ENCODE measurements at regions not wholly inside any gene's neighbourhood (a gene's known extent, or its start where the extent isn't known, plus 50 kb on each side); places are given as distances from the start of the nearest gene placed in this dataset.

- H3K9me3 ChIP-seq (ENCODE audit: insufficient read depth, low read depth, low read length), result no peaks in the 10 kb centered on the region
Measured at GRCh38 chr1:193498088-193498655, 311.8 kb upstream of the B3GALT2 start.

GRCh38 chr1:193494368-193494767, 308.0 kb upstream of the B3GALT2 start:
- no peaks in the 10 kb centered on the region for H3K27me3 ChIP-seq (ENCODE audit: insufficient read depth, low read length)
- no peak overlapping the region for H3K4me3 ChIP-seq (ENCODE audit: low read length)
- no peak overlapping the region for H3K27ac ChIP-seq (ENCODE audit: low read length)
- H3K4me1 ChIP-seq (ENCODE audit: insufficient read depth, low read length), result no peaks in the 10 kb centered on the region
- H3K9me3 ChIP-seq (ENCODE audit: insufficient read depth, low read depth, low read length), result no peaks in the 10 kb centered on the region
- H3K9ac ChIP-seq (ENCODE audit: low read depth, low read length), result no peak overlapping the region
- H3K36me3 ChIP-seq (ENCODE audit: insufficient read depth, low read depth, low read length), result no peaks in the 10 kb centered on the region

More at GRCh38 chr1:193498088-193498655, 311.8 kb upstream of the B3GALT2 start:
- Histone ChIP-seq H3K27me3 (ENCODE audit: insufficient read depth, low read length) (no peaks in the 10 kb centered on the region), H3K9ac (ENCODE audit: low read depth, low read length) (no peak overlapping the region), H3K36me3 (ENCODE audit: insufficient read depth, low read depth, low read length) (no peaks in the 10 kb centered on the region), H3K27ac (ENCODE audit: low read length) (no peak overlapping the region), H3K4me3 (ENCODE audit: low read length) (no peak overlapping the region), H3K4me1 (ENCODE audit: insufficient read depth, low read length) (no peaks in the 10 kb centered on the region)

- no peak overlapping the region for H3K9ac ChIP-seq (ENCODE audit: low read depth, low read length)
- H3K27ac ChIP-seq (ENCODE audit: low read length), result no peak overlapping the region
- H3K9me3 ChIP-seq (ENCODE audit: insufficient read depth, low read depth, low read length), result no peaks in the 10 kb centered on the region
- no peaks in the 10 kb centered on the region for H3K27me3 ChIP-seq (ENCODE audit: insufficient read depth, low read length)
- no peaks in the 10 kb centered on the region for H3K36me3 ChIP-seq (ENCODE audit: insufficient read depth, low read depth, low read length)
- H3K4me3 ChIP-seq (ENCODE audit: low read length), result no peak overlapping the region
- H3K4me1 ChIP-seq (ENCODE audit: insufficient read depth, low read length), result no peaks in the 10 kb centered on the region
Measured at GRCh38 chr1:193489191-193489590, 302.8 kb upstream of the B3GALT2 start.

- H3K4me1 ChIP-seq (ENCODE audit: insufficient read depth, low read length), result no peaks in the 10 kb centered on the region
- H3K4me3 ChIP-seq (ENCODE audit: low read length), result no peak overlapping the region
- no peaks in the 10 kb centered on the region for H3K9me3 ChIP-seq (ENCODE audit: insufficient read depth, low read depth, low read length)
- no peaks in the 10 kb centered on the region for H3K36me3 ChIP-seq (ENCODE audit: insufficient read depth, low read depth, low read length)
- no peaks in the 10 kb centered on the region for H3K27me3 ChIP-seq (ENCODE audit: insufficient read depth, low read length)
- H3K9ac ChIP-seq (ENCODE audit: low read depth, low read length), result no peak overlapping the region
- H3K27ac ChIP-seq (ENCODE audit: low read length), result no peak overlapping the region
Measured at GRCh38 chr1:193487722-193488121, 301.3 kb upstream of the B3GALT2 start.

- H3K27me3 ChIP-seq (ENCODE audit: insufficient read depth, low read length), result no peaks in the 10 kb centered on the region
Measured at GRCh38 chr1:193486671-193487229, 300.3 kb upstream of the B3GALT2 start.

GRCh38 chr1:193480755-193481154, 294.3 kb upstream of the B3GALT2 start:
- no peaks in the 10 kb centered on the region for H3K9me3 ChIP-seq (ENCODE audit: insufficient read depth, low read depth, low read length)
- H3K4me3 ChIP-seq (ENCODE audit: low read length), result no peak overlapping the region
- no peaks in the 10 kb centered on the region for H3K27me3 ChIP-seq (ENCODE audit: insufficient read depth, low read length)
- no peak overlapping the region for H3K9ac ChIP-seq (ENCODE audit: low read depth, low read length)
- no peaks in the 10 kb centered on the region for H3K4me1 ChIP-seq (ENCODE audit: insufficient read depth, low read length)
- no peak overlapping the region for H3K27ac ChIP-seq (ENCODE audit: low read length)
- H3K36me3 ChIP-seq (ENCODE audit: insufficient read depth, low read depth, low read length), result no peaks in the 10 kb centered on the region

More at GRCh38 chr1:193486671-193487229, 300.3 kb upstream of the B3GALT2 start:
- H3K4me3 ChIP-seq (ENCODE audit: low read length), result no peak overlapping the region
- H3K4me1 ChIP-seq (ENCODE audit: insufficient read depth, low read length), result no peaks in the 10 kb centered on the region
- no peak overlapping the region for H3K9ac ChIP-seq (ENCODE audit: low read depth, low read length)
- H3K36me3 ChIP-seq (ENCODE audit: insufficient read depth, low read depth, low read length), result no peaks in the 10 kb centered on the region
- no peak overlapping the region for H3K27ac ChIP-seq (ENCODE audit: low read length)
- H3K9me3 ChIP-seq (ENCODE audit: insufficient read depth, low read depth, low read length), result no peaks in the 10 kb centered on the region

- H3K27me3 ChIP-seq (ENCODE audit: insufficient read depth, low read length), result no peaks in the 10 kb centered on the region
- H3K36me3 ChIP-seq (ENCODE audit: insufficient read depth, low read depth, low read length), result no peaks in the 10 kb centered on the region
- no peak overlapping the region for H3K27ac ChIP-seq (ENCODE audit: low read length)
- H3K4me3 ChIP-seq (ENCODE audit: low read length), result no peak overlapping the region
- no peaks in the 10 kb centered on the region for H3K9me3 ChIP-seq (ENCODE audit: insufficient read depth, low read depth, low read length)
- no peak overlapping the region for H3K9ac ChIP-seq (ENCODE audit: low read depth, low read length)
- H3K4me1 ChIP-seq (ENCODE audit: insufficient read depth, low read length), result no peaks in the 10 kb centered on the region
Measured at GRCh38 chr1:193479187-193479586, 292.8 kb upstream of the B3GALT2 start.

- no peak overlapping the region for H3K27ac ChIP-seq (ENCODE audit: low read length)
- H3K9me3 ChIP-seq (ENCODE audit: insufficient read depth, low read depth, low read length), result no peaks in the 10 kb centered on the region
- no peaks in the 10 kb centered on the region for H3K36me3 ChIP-seq (ENCODE audit: insufficient read depth, low read depth, low read length)
- H3K4me3 ChIP-seq (ENCODE audit: low read length), result no peak overlapping the region
- no peaks in the 10 kb centered on the region for H3K27me3 ChIP-seq (ENCODE audit: insufficient read depth, low read length)
- no peaks in the 10 kb centered on the region for H3K4me1 ChIP-seq (ENCODE audit: insufficient read depth, low read length)
- no peak overlapping the region for H3K9ac ChIP-seq (ENCODE audit: low read depth, low read length)
Measured at GRCh38 chr1:193476748-193477147, 290.3 kb upstream of the B3GALT2 start.

GRCh38 chr1:193473932-193474331, 287.5 kb upstream of the B3GALT2 start:
- no peak overlapping the region for H3K4me3 ChIP-seq (ENCODE audit: low read length)
- no peak overlapping the region for H3K9ac ChIP-seq (ENCODE audit: low read depth, low read length)
- no peaks in the 10 kb centered on the region for H3K36me3 ChIP-seq (ENCODE audit: insufficient read depth, low read depth, low read length)
- H3K27ac ChIP-seq (ENCODE audit: low read length), result no peak overlapping the region
- no peaks in the 10 kb centered on the region for H3K9me3 ChIP-seq (ENCODE audit: insufficient read depth, low read depth, low read length)
- no peaks in the 10 kb centered on the region for H3K27me3 ChIP-seq (ENCODE audit: insufficient read depth, low read length)
- no peaks in the 10 kb centered on the region for H3K4me1 ChIP-seq (ENCODE audit: insufficient read depth, low read length)

GRCh38 chr1:193472838-193473398, 286.5 kb upstream of the B3GALT2 start:
- no peak overlapping the region for H3K27ac ChIP-seq (ENCODE audit: low read length)
- no peaks in the 10 kb centered on the region for H3K36me3 ChIP-seq (ENCODE audit: insufficient read depth, low read depth, low read length)
- H3K9me3 ChIP-seq (ENCODE audit: insufficient read depth, low read depth, low read length), result no peaks in the 10 kb centered on the region
- H3K4me3 ChIP-seq (ENCODE audit: low read length), result no peak overlapping the region
- H3K27me3 ChIP-seq (ENCODE audit: insufficient read depth, low read length), result no peaks in the 10 kb centered on the region
- no peaks in the 10 kb centered on the region for H3K4me1 ChIP-seq (ENCODE audit: insufficient read depth, low read length)
- no peak overlapping the region for H3K9ac ChIP-seq (ENCODE audit: low read depth, low read length)

GRCh38 chr1:193472430-193472829, 286.0 kb upstream of the B3GALT2 start:
- H3K36me3 ChIP-seq (ENCODE audit: insufficient read depth, low read depth, low read length), result no peaks in the 10 kb centered on the region
- no peaks in the 10 kb centered on the region for H3K4me1 ChIP-seq (ENCODE audit: insufficient read depth, low read length)

GRCh38 chr1:193471981-193472380, 285.6 kb upstream of the B3GALT2 start:
- Histone ChIP-seq H3K4me3 (ENCODE audit: low read length) (no peak overlapping the region), H3K9me3 (ENCODE audit: insufficient read depth, low read depth, low read length) (no peaks in the 10 kb centered on the region), H3K9ac (ENCODE audit: low read depth, low read length) (no peak overlapping the region), H3K27ac (ENCODE audit: low read length) (no peak overlapping the region), H3K36me3 (ENCODE audit: insufficient read depth, low read depth, low read length) (no peaks in the 10 kb centered on the region), H3K27me3 (ENCODE audit: insufficient read depth, low read length) (no peaks in the 10 kb centered on the region), H3K4me1 (ENCODE audit: insufficient read depth, low read length) (no peaks in the 10 kb centered on the region)

More at GRCh38 chr1:193472430-193472829, 286.0 kb upstream of the B3GALT2 start:
- H3K27me3 ChIP-seq (ENCODE audit: insufficient read depth, low read length), result no peaks in the 10 kb centered on the region
- H3K9ac ChIP-seq (ENCODE audit: low read depth, low read length), result no peak overlapping the region
- H3K4me3 ChIP-seq (ENCODE audit: low read length), result no peak overlapping the region
- H3K27ac ChIP-seq (ENCODE audit: low read length), result no peak overlapping the region
- H3K9me3 ChIP-seq (ENCODE audit: insufficient read depth, low read depth, low read length), result no peaks in the 10 kb centered on the region
